DLD1 (cell line): ENCODE measurements at regions not wholly inside any gene's neighbourhood (a gene's known extent, or its start where the extent isn't known, plus 50 kb on each side); places are given as distances from the start of the nearest gene placed in this dataset.
"Not testable (repeated sequence)": the region's sequence is repeated elsewhere in the genome, so short reads cannot be mapped to it uniquely, and the experiment has no call there.

Experiments used
- in situ Hi-C: cut with HindIII; loops from 2 replicates; pipeline ENCODE4 v1.10.0; 2017; ENCODE audit warnings: low sequenced_read_pairs

- in situ Hi-C loops, result loop anchor here (10.0 kb wide), 1 partner anchor 142 kb away; no protein-coding TSS in a partner anchor
Observed at GRCh38 chr2:188787021-188787657, 187.0 kb upstream of the COL3A1 start.

- in situ Hi-C loops, result loop anchor here (10.0 kb wide), 1 partner anchor 143 kb away; no protein-coding TSS in a partner anchor
Observed at GRCh38 chr2:188787658-188788240, 186.4 kb upstream of the COL3A1 start.

GRCh38 chr2:188788621-188789020 lies 185.6 kb upstream of the COL3A1 start:
- in situ Hi-C loops, result loop anchor here (10.0 kb wide), 1 partner anchor 144 kb away; no protein-coding TSS in a partner anchor

DNA sequence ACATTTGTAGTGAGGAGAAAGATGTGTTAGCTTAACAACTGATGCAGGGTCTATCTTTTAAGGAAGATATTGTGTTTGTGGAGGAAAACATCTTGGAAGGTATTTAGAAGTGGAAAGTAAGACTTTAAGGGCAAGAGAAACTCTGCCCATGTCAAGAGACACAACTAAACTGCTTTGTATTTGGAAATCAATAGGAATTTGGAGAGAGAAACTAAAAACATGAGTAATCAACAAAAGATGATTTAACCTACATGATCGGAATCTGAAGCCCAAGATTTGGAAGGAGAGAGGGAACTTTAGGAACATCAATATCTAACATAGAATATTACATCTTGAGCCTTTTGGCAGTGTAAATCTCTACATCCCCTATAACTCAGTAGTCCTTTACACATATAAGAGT lies 184.2 kb upstream of the COL3A1 start:
- in situ Hi-C loops, result loop anchor here (10.0 kb wide), 1 partner anchor 145 kb away; no protein-coding TSS in a partner anchor

DNA sequence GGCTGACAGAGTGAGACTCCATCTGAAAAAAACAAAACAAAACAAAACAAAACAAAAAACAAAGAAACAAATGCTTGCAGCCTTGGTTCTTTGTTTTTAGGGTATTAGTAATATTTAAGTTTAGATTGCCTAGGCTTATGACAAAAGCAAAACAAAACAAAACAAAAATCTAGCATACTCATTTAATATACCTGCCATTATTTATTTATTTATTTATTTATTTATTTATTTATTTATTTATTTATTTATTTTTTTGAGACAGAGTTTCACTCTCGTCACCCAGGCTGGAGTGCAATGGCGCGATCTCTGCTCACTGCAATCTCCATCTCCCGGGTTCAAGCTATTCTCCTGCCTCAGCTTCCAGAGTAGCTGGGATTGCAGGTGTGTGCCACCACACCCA lies 179.7 kb upstream of the COL3A1 start:
- in situ Hi-C loops, result not testable (repeated sequence)

- in situ Hi-C loops, result no loop called here
Observed at GRCh38 chr2:188795762-188796161, 178.4 kb upstream of the COL3A1 start.

DNA sequence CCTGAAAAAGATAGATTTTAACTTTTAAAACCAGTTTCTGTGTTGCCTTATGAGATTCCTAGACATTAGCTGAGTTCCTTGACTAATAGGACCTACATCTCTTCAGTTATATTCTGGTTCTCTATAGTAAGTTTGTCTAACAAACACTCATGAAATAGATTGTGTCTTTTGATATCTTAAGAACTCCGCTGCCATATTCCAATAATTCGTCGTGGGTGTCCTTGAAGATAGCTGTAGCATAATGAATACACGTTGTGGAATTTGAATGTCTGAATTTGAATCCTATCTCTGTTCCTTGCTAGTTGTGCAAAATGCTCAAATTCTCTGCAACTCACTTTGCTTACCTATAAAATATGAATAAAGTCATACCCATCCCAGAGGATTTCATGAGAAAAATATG lies 176.8 kb upstream of the COL3A1 start:
- in situ Hi-C loops, result no loop called here

DNA sequence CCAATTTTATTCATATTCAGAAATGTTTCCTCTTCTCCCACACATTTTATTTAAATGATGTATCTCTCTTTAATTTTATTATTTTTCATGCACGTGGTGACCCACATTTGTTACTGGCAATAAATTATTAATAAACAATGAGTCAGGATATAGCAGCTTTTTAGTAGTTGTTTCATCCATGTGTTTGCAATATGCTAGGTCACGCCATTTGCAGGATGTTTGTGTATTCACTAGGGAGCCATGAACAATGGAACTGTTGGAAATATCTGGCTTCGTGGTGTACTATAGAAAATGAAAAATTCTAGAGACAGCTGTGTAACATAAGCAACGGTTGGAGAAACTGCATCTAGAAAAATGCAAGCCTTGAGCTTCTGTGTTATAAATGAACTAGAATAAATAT lies 176.0 kb upstream of the COL3A1 start:
- in situ Hi-C loops, result no loop called here

DNA sequence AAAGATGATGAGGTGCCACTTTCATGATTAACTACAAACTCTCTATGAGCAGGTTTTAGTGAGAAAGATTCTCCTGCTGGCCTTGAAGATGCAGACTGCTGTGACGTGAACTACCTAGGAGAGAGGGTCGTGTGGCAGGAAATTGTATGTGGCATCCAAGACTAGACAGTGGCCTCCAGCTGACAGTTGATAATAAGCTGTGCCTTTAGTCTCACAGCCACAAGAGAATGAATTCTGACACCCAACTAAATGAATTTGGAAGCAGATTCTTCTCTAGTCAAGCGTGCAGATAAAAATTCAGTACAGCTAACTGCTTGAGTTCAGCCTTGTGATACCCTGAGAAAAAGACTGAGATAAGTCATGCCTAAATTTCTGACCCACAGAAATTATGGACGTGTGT lies 169.0 kb upstream of the COL3A1 start:
- in situ Hi-C loops, result no loop called here

DNA sequence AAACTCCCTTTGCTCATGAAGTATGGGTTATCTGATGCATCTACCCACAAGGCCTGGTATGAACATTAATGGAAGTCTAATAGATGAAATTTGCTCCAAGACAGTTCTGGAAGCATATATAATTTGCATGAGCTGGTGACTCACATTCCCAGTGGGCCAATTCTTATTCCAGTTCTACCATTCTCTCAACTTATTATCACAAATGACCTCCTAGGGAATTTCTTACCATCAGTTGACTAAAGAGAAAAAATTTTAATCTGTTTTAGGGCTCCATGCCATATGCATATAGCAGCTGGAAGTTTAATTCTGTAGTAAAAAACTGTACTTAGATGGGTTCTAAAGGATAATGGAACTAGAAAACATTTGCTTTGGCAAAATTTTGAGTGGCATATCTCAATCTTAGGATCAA lies 165.2 kb upstream of the COL3A1 start:
- in situ Hi-C loops, result no loop called here

GRCh38 chr2:188810586-188810985 lies 163.6 kb upstream of the COL3A1 start:
- in situ Hi-C loops, result no loop called here

DNA sequence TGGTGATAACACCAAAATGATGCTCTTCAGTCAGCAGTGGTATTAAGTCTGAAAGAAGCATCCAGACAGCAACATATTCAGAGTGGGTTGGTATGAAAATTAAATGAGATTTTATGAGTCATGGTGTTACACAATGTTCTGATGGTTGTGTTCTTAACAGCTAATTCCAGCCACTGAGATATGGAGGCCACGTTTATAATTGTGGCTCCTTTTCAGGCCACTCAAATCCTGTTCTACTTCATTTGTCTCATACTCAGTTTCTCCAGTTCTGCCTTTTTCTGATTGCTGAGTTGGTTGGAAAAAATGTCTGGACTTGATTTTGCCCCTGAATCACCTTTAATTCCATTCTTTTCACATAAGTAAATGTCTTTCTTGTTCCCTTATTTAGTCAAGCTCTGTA lies 162.7 kb upstream of the COL3A1 start:
- in situ Hi-C loops, result no loop called here

GRCh38 chr2:188813315-188813714 lies 160.9 kb upstream of the COL3A1 start:
- in situ Hi-C loops, result no loop called here

DNA sequence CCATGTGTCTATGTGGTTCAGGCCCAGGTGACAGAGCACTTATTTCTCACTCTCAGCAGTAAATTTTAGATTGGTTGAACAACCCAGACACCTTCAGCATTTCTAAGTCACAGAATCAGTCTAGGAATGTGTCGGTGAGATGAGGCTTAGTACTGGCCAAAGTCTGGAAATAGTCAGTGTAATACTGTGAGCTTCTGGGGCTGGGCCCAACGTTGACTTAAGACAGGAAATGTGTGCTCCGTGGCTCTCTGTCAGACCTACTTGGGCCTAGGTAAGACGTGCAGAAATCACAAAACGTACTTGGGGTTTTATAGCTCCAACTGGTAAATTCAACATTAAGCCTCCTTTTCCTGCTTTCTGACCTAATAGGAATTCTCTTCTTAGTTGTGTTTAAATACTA lies 160.3 kb upstream of the COL3A1 start:
- in situ Hi-C loops, result no loop called here

- in situ Hi-C loops, result no loop called here
Observed at GRCh38 chr2:188819011-188819410, 155.2 kb upstream of the COL3A1 start.

GRCh38 chr2:188819792-188820191 lies 154.4 kb upstream of the COL3A1 start:
- in situ Hi-C loops, result no loop called here

DNA sequence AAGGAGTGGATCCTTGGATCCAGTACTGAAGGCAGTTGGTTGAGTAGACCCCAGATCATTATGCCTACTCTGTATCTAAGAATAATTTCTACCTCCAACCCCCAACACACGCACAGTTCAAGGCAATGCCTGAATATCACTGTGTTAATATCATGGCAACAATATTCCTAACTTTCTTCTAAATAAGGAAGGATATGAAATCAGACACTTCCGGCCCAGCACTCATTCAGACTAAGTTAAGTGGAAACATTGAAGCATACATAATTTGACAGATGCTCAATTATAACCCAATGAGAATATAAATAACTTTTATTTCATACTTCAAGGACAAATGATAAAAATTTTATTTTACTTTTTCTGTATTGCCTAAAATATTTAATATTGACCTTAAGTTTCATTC lies 153.6 kb upstream of the COL3A1 start:
- in situ Hi-C loops, result no loop called here

- in situ Hi-C loops, result no loop called here
Observed at GRCh38 chr2:188824125-188824524, 150.0 kb upstream of the COL3A1 start.

- in situ Hi-C loops, result no loop called here
Observed at GRCh38 chr2:188833331-188833730, 140.8 kb upstream of the COL3A1 start.

DNA sequence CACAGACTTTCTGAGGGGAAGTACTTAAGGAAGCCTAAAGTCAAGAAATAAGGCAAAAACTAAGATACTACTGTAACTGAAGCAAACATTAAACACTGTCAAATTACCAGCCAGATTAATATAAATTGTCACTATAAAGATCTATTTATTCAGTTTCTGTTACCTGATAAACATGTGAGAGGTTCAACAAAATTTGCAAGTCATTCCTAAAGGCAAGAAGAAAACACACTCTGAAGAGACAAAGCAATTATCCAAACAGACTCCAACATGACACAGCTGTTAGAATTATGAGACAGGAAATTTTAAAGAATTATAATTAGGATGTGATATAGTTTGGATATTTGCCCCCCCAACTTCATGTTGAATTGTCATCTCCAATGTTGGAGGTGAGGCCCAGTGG lies 140.4 kb upstream of the COL3A1 start:
- in situ Hi-C loops, result no loop called here

- in situ Hi-C loops, result no loop called here
Observed at GRCh38 chr2:188835006-188835405, 139.2 kb upstream of the COL3A1 start.

DNA sequence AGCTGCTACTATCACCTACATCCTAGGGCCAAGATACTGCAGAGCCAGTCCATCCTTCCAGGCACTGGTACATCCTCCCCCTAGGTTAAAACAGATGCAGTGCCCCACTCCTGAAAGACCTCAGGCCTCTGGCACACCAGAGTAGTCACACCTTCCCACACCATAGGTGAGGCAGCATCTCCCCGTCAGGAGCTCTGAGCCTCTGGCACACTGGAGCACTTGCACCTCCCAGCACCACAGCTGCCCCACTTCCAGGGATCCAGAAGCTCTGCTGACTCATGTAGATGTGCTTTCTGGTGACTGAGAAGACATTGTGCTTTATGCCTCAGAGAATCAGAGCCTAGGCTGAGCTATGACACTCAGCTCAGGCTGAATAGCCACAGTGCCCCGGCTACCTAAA lies 138.4 kb upstream of the COL3A1 start:
- in situ Hi-C loops, result no loop called here

DNA sequence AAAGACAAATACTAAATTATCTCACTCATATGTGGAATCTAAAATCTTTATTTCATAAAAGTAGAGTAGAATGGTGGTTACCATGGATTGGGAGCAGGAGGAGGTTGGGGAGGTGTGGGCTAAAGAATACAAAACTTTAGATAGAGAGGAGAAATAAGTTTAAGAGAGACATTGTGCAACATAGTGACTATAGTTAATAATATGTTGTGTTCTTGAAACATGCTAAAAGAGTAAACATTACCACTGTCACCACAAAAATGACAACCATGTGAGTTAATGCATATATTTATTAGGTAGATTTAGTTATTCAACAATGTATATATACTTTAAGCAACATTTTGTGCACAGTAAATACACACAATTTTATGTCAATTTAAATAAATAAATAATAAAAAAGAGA lies 128.5 kb upstream of the COL3A1 start:
- in situ Hi-C loops, result no loop called here
